Peyer's patch (tissue), 4 donors: ENCODE measurements at regions not wholly inside any gene's neighbourhood (a gene's known extent, or its start where the extent isn't known, plus 50 kb on each side); places are given as distances from the start of the nearest gene placed in this dataset.

Experiments used
- POLR2A ChIP-seq, 2 donors: fragments of 450-650 bp; IDR thresholded peaks; one replicate each; pipeline ENCODE4 v1.5.1; 2017; ENCODE audit warnings: antibody characterized with exemption in 2 of 2, mild to moderate bottlenecking in 2 of 2, moderate library complexity in 2 of 2
- TF ChIP-seq, protein P1 (sequence below), 6 experiments: fragments of 450-650 bp in 4 of 6; fragments of 200-600 bp in 2 of 6; sonication (generic) in 1 of 6; IDR thresholded peaks; one replicate each; pipeline ENCODE4 v1.5.1; 2017 to 2019; ENCODE audit warnings: antibody characterized with exemption in 6 of 6, mild to moderate bottlenecking in 3 of 6, moderate library complexity in 1 of 6

DNA sequence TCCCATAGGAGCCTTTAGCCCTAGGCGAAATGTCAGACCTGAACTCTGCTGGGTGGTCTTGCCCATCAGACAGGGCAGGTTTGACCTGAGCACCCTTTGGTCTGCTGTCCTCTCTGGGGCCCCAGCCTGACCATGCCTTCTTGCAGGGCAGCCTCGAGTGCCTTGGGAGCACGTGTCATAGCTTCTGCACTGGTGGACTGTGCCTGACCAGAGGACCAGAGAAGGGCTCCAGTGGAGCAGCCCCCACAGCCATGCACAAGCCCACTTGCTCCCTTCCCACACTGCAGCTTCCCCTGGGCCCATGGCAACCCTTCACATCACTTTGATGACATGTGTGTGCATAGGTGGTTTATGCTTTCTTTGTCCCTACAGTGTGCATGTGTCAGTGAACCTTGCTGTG lies 394.0 kb downstream of the TEX13C start:
- TF ChIP-seq POLR2A (IDR thresholded peaks at IDR 0.05), result no peak
- TF ChIP-seq, protein P1, sequence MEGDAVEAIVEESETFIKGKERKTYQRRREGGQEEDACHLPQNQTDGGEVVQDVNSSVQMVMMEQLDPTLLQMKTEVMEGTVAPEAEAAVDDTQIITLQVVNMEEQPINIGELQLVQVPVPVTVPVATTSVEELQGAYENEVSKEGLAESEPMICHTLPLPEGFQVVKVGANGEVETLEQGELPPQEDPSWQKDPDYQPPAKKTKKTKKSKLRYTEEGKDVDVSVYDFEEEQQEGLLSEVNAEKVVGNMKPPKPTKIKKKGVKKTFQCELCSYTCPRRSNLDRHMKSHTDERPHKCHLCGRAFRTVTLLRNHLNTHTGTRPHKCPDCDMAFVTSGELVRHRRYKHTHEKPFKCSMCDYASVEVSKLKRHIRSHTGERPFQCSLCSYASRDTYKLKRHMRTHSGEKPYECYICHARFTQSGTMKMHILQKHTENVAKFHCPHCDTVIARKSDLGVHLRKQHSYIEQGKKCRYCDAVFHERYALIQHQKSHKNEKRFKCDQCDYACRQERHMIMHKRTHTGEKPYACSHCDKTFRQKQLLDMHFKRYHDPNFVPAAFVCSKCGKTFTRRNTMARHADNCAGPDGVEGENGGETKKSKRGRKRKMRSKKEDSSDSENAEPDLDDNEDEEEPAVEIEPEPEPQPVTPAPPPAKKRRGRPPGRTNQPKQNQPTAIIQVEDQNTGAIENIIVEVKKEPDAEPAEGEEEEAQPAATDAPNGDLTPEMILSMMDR (IDR thresholded peaks at IDR 0.05), result no peak
